Trophoblast cell (in vitro differentiated cells and primary cell): ENCODE measurements at regions not wholly inside any gene's neighbourhood (a gene's known extent, or its start where the extent isn't known, plus 50 kb on each side); places are given as distances from the start of the nearest gene placed in this dataset.
A peak's percentile ranks its signal among the peaks of the same experiment; 100 is the strongest.

ENCODE experiments used
- DNase-seq, 2 donors: peaks; one replicate each; pipeline ENCODE4 v3.0.0-alpha.2; 2016
- H2AFZ ChIP-seq: 2 replicates; pipeline ENCODE4 v1.6.1; 2013; ENCODE audit warnings: low read length, moderate library complexity, mild to moderate bottlenecking; ENCODE audit not compliant: insufficient read depth, poor library complexity
- H2AK5ac ChIP-seq: 2 replicates; pipeline ENCODE4 v1.6.1; 2013; ENCODE audit warnings: mild to moderate bottlenecking, low read length
- H2BK120ac ChIP-seq: 2 replicates; pipeline ENCODE4 v1.6.1; 2013; ENCODE audit warnings: low read length, mild to moderate bottlenecking, moderate library complexity; ENCODE audit not compliant: insufficient read depth, poor library complexity
- H2BK12ac ChIP-seq: 2 replicates; pipeline ENCODE4 v1.6.1; 2013; ENCODE audit warnings: mild to moderate bottlenecking, low read length, moderate library complexity
- H2BK5ac ChIP-seq: 2 replicates; pipeline ENCODE4 v1.6.1; 2013; ENCODE audit warnings: low read length, low read depth, moderate library complexity, mild to moderate bottlenecking; ENCODE audit not compliant: poor library complexity
- H3K14ac ChIP-seq: 2 replicates; pipeline ENCODE4 v1.6.1; 2013; ENCODE audit warnings: mild to moderate bottlenecking, low read length
- H3K18ac ChIP-seq: 2 replicates; pipeline ENCODE4 v1.6.1; 2013; ENCODE audit warnings: mild to moderate bottlenecking, low read length
- H3K23ac ChIP-seq: 2 replicates; pipeline ENCODE4 v1.6.1; 2013; ENCODE audit warnings: low read length
- H3K27ac ChIP-seq: 2 replicates; pipeline ENCODE4 v1.5.1; 2013; ENCODE audit warnings: low read depth, mild to moderate bottlenecking, inconsistent platforms, low read length, moderate library complexity
- H3K27me3 ChIP-seq: 2 replicates; pipeline ENCODE4 v1.6.1; 2013; ENCODE audit warnings: inconsistent platforms, mild to moderate bottlenecking, low read length, moderate library complexity; ENCODE audit not compliant: insufficient read depth
- H3K36me3 ChIP-seq, 2 experiments: 1 replicate in 1 of 2; 2 replicates in 1 of 2; pipeline ENCODE4 v1.6.1; 2013; ENCODE audit warnings: low read length in 2 of 2, mild to moderate bottlenecking in 2 of 2, moderate library complexity in 1 of 2; ENCODE audit not compliant: insufficient read depth in 2 of 2, control insufficient read depth in 1 of 2
- H3K4ac ChIP-seq: 2 replicates; pipeline ENCODE4 v1.6.1; 2013; ENCODE audit warnings: low read depth, mild to moderate bottlenecking, low read length, moderate library complexity
- H3K4me1 ChIP-seq, 2 experiments: 1 replicate in 1 of 2; 2 replicates in 1 of 2; pipeline ENCODE4 v1.6.1; 2013; ENCODE audit warnings: low read length in 2 of 2, mild to moderate bottlenecking in 2 of 2, moderate library complexity in 1 of 2; ENCODE audit not compliant: insufficient read depth in 2 of 2, control insufficient read depth in 1 of 2
- H3K4me2 ChIP-seq: 2 replicates; pipeline ENCODE4 v1.6.1; 2013; ENCODE audit warnings: inconsistent platforms, mild to moderate bottlenecking, low read length, moderate library complexity
- H3K4me3 ChIP-seq: 2 replicates; pipeline ENCODE4 v1.5.1; 2013; ENCODE audit warnings: mild to moderate bottlenecking, low read depth, low read length, inconsistent platforms
- H3K79me1 ChIP-seq: one replicate; pipeline ENCODE4 v1.6.1; 2013; ENCODE audit warnings: low read length
- H3K79me2 ChIP-seq: 2 replicates; pipeline ENCODE4 v1.6.1; 2013; ENCODE audit warnings: low read length, mild to moderate bottlenecking; ENCODE audit not compliant: control insufficient read depth, insufficient read depth, poor library complexity
- H3K9ac ChIP-seq: 2 replicates; pipeline ENCODE4 v1.6.1; 2013; ENCODE audit warnings: mild to moderate bottlenecking, low read length
- H3K9me3 ChIP-seq: 2 replicates; pipeline ENCODE4 v1.6.1; 2013; ENCODE audit warnings: low read depth, mild to moderate bottlenecking, control low read depth, inconsistent platforms, low read length; ENCODE audit not compliant: insufficient read depth
- H4K12ac ChIP-seq: 2 replicates; pipeline ENCODE4 v1.6.1; 2013; ENCODE audit warnings: low read depth, mild to moderate bottlenecking, low read length, moderate library complexity
- H4K8ac ChIP-seq: 2 replicates; pipeline ENCODE4 v1.6.1; 2013; ENCODE audit warnings: low read depth, mild to moderate bottlenecking, low read length, moderate library complexity
- H4K91ac ChIP-seq: one replicate; pipeline ENCODE4 v1.6.1; 2013; ENCODE audit warnings: low read depth, mild to moderate bottlenecking, low read length, moderate library complexity
- WGBS: extraction: QIAGEN DNeasy Blood & Tissue Kit; methylation state at CpG from one replicate; pipeline ENCODE4 v1.1.7; 2013; ENCODE audit warnings: missing lambda C conversion rate; ENCODE audit not compliant: insufficient read length, insufficient coverage; ENCODE audit errors: extremely low coverage; 5-methylcytosine and 5-hydroxymethylcytosine counted together

DNA sequence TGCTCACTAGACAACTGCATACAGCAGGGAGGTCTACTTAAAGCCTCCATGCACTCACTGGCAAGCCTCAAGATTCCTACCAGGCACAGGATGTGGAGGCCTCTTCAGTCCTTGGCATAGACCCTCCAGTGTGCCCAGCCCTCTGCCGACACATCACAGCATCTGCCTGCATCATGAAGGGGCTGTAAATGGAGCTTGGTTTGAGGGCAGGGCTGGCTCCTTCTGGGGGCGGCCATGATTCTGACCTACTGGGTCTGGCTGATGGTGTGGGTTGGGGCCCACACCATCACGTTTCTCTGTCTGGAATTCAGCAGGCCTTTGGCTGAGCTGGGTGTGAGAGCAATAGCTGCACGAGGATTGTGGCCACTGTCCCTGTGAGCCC lies 84.9 kb upstream of the SHB start:
- Histone ChIP-seq H3K9ac (no peak overlapping the region), H2AK5ac (peak overlapping the region; percentile 86), H3K27ac (peak overlapping the region; percentile 86), H3K79me2 (peaks cover 2% of the 10 kb centered on the region), H3K4me3 (no peak overlapping the region), H3K4me1 (peaks cover 20 to 29% of the 10 kb centered on the region in 2 experiments), H2BK120ac (peak overlapping the region; percentile 74), H3K14ac (peak overlapping the region; percentile 79), H3K9me3 (no peaks in the 10 kb centered on the region), H3K79me1 (peaks cover 22% of the 10 kb centered on the region), H2AFZ (peak overlapping the region; percentile 38), H2BK5ac (peak overlapping the region; percentile 74), H3K27me3 (no peaks in the 10 kb centered on the region), H4K12ac (no peak overlapping the region), H3K4ac (peak overlapping the region; percentile 48), H3K18ac (peak overlapping the region; percentile 78), H4K91ac (peak overlapping the region; percentile 94), H3K4me2 (no peak overlapping the region), H2BK12ac (peak overlapping the region; percentile 85), H3K23ac (no peak overlapping the region), H4K8ac (peak overlapping the region; percentile 66), H3K36me3 (no peaks in the 10 kb centered on the region)
- WGBS = no CpG with 5 or more reads among the region's 4 CpGs
- DNase-seq = no peak

DNA sequence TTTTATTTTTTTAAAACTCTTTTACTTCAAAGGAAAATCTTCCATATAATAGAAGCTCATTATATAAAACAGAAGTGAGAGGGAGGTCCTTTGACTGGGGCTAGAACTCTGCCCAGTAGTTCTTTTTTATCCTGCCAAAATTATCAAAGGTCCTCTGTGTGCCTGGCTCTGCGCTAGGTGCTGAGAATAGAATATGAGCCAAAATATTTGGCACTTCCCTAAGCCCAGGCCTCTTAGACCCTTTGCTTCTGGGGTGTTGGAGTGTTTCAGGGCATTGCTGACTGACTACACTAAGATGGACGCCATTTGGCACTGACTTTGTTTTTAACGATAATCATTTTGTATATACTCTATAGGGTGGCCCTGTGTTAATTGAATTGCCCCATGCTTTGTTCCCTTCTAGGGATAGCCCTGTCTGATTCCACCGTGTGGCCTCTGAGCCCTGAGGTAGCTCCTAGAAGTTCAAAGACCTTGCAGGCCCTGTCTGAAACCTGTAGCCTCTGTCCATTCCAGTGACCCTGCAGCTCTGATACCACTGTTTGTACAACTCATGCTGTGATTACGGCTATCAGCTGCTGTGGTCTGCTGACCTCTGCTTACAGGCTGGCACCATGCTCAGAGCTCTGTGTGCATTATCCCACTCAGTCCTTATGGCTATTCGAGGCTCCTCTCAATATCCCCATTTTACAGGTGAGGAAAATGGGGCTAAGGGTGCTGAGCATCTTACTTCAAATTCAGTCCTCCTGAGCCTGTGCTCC lies 84.3 kb upstream of the SHB start:
- Histone ChIP-seq H3K27ac (peak overlapping the region; percentile 86), H3K4me1 (peaks cover 17 to 24% of the 10 kb centered on the region in 2 experiments), H3K36me3 (no peaks in the 10 kb centered on the region), H3K79me2 (peaks cover 2% of the 10 kb centered on the region), H3K4me3 (no peak overlapping the region), H2BK12ac (peak overlapping the region; percentile 58), H2AK5ac (peak overlapping the region; percentile 4), H3K9ac (no peak overlapping the region), H2AFZ (no peak overlapping the region), H3K23ac (no peak overlapping the region), H4K91ac (peak overlapping the region; percentile 94), H3K18ac (peak overlapping the region; percentile 78), H3K27me3 (no peaks in the 10 kb centered on the region), H2BK120ac (peak overlapping the region; percentile 74), H4K12ac (no peak overlapping the region), H2BK5ac (peak overlapping the region; percentile 74), H3K14ac (peak overlapping the region; percentile 79), H3K4me2 (no peak overlapping the region), H3K9me3 (no peaks in the 10 kb centered on the region), H3K4ac (no peak overlapping the region), H4K8ac (peak overlapping the region; percentile 66), H3K79me1 (peaks cover 19% of the 10 kb centered on the region)
- no peak for DNase-seq
- no CpG with 5 or more reads among the region's 6 CpGs for WGBS

DNA sequence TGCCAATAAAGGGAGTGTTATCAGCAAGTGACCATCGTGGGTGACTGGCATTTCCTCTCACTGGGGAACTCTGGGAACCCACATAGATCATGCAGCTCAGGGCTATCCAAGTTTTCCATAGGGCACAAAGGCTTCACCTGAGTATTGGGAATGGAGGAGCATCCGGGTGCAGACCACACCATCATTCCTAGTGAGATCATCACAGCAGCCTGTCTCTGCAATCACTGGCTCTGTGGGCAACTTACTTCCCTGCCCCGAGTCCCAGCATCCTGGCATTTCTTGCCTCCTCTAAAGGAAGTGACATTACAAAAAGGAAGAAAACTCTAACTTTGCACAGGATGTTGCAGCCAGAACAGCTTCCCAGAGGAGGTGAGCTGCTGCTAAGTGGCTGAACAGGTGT lies 80.6 kb upstream of the SHB start:
- H4K91ac ChIP-seq = no peak overlapping the region
- no peak overlapping the region for H3K9ac ChIP-seq
- no peak overlapping the region for H2AK5ac ChIP-seq
- peaks cover 13 to 16% of the 10 kb centered on the region in 2 experiments for H3K4me1 ChIP-seq
- no peak overlapping the region for H4K12ac ChIP-seq
- H3K4ac ChIP-seq = no peak overlapping the region
- peaks cover 2% of the 10 kb centered on the region for H3K79me2 ChIP-seq
- no CpG with 5 or more reads among the region's 3 CpGs for WGBS
- DNase-seq = no peak
- no peak overlapping the region for H4K8ac ChIP-seq
- no peak overlapping the region for H3K4me3 ChIP-seq
- H2BK5ac ChIP-seq = no peak overlapping the region
- H3K14ac ChIP-seq = no peak overlapping the region
- H3K18ac ChIP-seq = no peak overlapping the region
- H3K23ac ChIP-seq = no peak overlapping the region
- H2BK120ac ChIP-seq = no peak overlapping the region
- H3K79me1 ChIP-seq = peaks cover 12% of the 10 kb centered on the region
- no peak overlapping the region for H3K27ac ChIP-seq
- H2BK12ac ChIP-seq = peak overlapping the region; percentile 19
- H3K36me3 ChIP-seq = no peaks in the 10 kb centered on the region
- peaks cover 2% of the 10 kb centered on the region for H3K9me3 ChIP-seq
- H3K4me2 ChIP-seq = no peak overlapping the region
- H3K27me3 ChIP-seq = no peaks in the 10 kb centered on the region
- H2AFZ ChIP-seq = no peak overlapping the region

DNA sequence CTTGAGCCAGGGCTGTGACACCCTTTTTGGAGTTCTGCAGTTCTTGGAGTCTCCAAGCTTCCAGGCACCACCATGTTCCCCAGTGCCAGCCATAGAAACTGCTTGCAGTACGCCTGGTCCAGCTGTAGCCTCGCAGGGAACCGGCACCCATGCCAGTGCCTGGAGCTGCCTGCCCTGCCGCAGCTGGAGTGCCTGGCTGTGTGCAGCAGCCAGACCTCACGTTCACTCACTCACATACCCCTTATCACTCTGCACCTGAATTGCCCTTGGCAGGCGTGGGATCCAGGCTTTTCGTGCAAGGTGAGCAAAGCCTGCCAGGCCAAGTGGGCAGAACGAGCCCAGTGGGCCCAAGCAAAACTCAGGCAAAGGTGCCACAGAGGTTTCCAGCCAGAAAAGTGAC lies 77.8 kb upstream of the SHB start:
- no peak for DNase-seq
- Histone ChIP-seq H2BK5ac (no peak overlapping the region), H2AK5ac (no peak overlapping the region), H2AFZ (no peak overlapping the region), H3K27me3 (no peaks in the 10 kb centered on the region), H3K36me3 (no peaks in the 10 kb centered on the region), H3K79me2 (no peaks in the 10 kb centered on the region), H3K4me1 (peaks cover 4 to 10% of the 10 kb centered on the region in 2 experiments), H4K91ac (no peak overlapping the region), H4K8ac (no peak overlapping the region), H3K9ac (no peak overlapping the region), H2BK12ac (no peak overlapping the region), H3K79me1 (peaks cover 2% of the 10 kb centered on the region), H3K4me3 (no peak overlapping the region), H3K27ac (no peak overlapping the region), H3K14ac (no peak overlapping the region), H3K4ac (no peak overlapping the region), H4K12ac (no peak overlapping the region), H3K9me3 (peaks cover 2% of the 10 kb centered on the region), H3K18ac (no peak overlapping the region), H3K23ac (no peak overlapping the region), H3K4me2 (no peak overlapping the region), H2BK120ac (no peak overlapping the region)
- no CpG with 5 or more reads among the region's 8 CpGs for WGBS
